Heart left ventricle (tissue), 16 donors: ENCODE measurements at regions not wholly inside any gene's neighbourhood (a gene's known extent, or its start where the extent isn't known, plus 50 kb on each side); places are given as distances from the start of the nearest gene placed in this dataset.

Experiments
- ATAC-seq, 4 donors: fragments of 200-7000 bp; cut with Tn5 transposase; one replicate each; pipeline ENCODE4 v1.9.1; 2020 to 2022; ENCODE audit warnings: moderate library complexity in 4 of 4, mild to moderate bottlenecking in 3 of 4, moderate number of reproducible peaks in 1 of 4
- DNase-seq, 5 donors: peaks; one replicate each; pipeline ENCODE4 v3.0.0-alpha.2; 2020
- H3K27ac ChIP-seq, 12 donors: fragments of 200-600 bp; sonication (generic) in 4 of 12; one replicate each; pipeline versions ENCODE4 v1.5.0 to v1.8.0; 2016 to 2022; ENCODE audit warnings: mild to moderate bottlenecking in 2 of 12
- H3K27me3 ChIP-seq, 9 donors: fragments of 200-600 bp; sonication (generic) in 2 of 9; one replicate each; pipeline versions ENCODE4 v1.5.1 to v1.8.0; 2016 to 2022; ENCODE audit warnings: mild to moderate bottlenecking in 3 of 9
- H3K36me3 ChIP-seq, 9 donors: fragments of 200-600 bp; sonication (generic) in 2 of 9; one replicate each; pipeline versions ENCODE4 v1.5.0 to v1.8.0; 2018 to 2022; ENCODE audit warnings: mild to moderate bottlenecking in 2 of 9
- H3K4me1 ChIP-seq, 12 donors: fragments of 200-600 bp; sonication (generic) in 4 of 12; one replicate each; pipeline versions ENCODE4 v1.5.0 to v1.8.0; 2016 to 2022; ENCODE audit warnings: mild to moderate bottlenecking in 3 of 12
- H3K4me3 ChIP-seq, 12 donors: fragments of 200-600 bp; sonication (generic) in 4 of 12; one replicate each; pipeline versions ENCODE4 v1.5.0 to v1.8.0; 2017 to 2022; ENCODE audit warnings: mild to moderate bottlenecking in 9 of 12, moderate library complexity in 4 of 12
- H3K9me3 ChIP-seq, 12 donors: fragments of 200-600 bp; sonication (generic) in 4 of 12; one replicate each; pipeline versions ENCODE4 v1.5.0 to v1.8.0; 2016 to 2022; ENCODE audit warnings: mild to moderate bottlenecking in 1 of 12
- CTCF ChIP-seq, 12 donors: fragments of 200-600 bp; sonication (generic) in 4 of 12; IDR thresholded peaks; one replicate each; pipeline versions ENCODE4 v1.5.0 to v1.8.0; 2018 to 2022; ENCODE audit warnings: antibody characterized with exemption in 12 of 12, mild to moderate bottlenecking in 5 of 12
- POLR2A ChIP-seq, 2 donors: fragments of 450-650 bp; IDR thresholded peaks; one replicate each; pipeline ENCODE4 v1.6.1; 2017; ENCODE audit warnings: antibody characterized with exemption in 2 of 2, mild to moderate bottlenecking in 2 of 2, moderate library complexity in 2 of 2
- WGBS, 4 donors: extraction: QIAGEN DNeasy Blood & Tissue Kit in 2 of 4; methylation state at CpG; one replicate each; pipeline versions ENCODE4 v1.1.5 to v1.1.7; 2013 to 2018; 5-methylcytosine and 5-hydroxymethylcytosine counted together
- intact Hi-C, 10 donors: fragments of 100-400 bp; cut with DNase I; formaldehyde crosslinking; loops; one replicate each; pipeline versions ENCODE4 v1.11.1 to v1.14.2; 2022
- donor health status: ischemic (EF 13 %, LVEDD 7.1; RV severe dilation, severe dysfunction).
- donor health status: healthy with polysubstance abuse.
- donor health status: DM: no; HTN: yes; CAD: no.
- donor health status: DM: no; HTN: no; CAD: no.
- donor health status: ischemic (EF 25% LVEDD 6.9; RV normal size, moderate dysfunction).
- donor health status: ischemic (EF 25% LVEDD 5.7; RV mildly dilated, moderate dysfunction).
- donor health status: healthy.
- donor health status: DM: yes; HTN: yes; CAD: no.
- donor health status: ischemic (EF 35%, LVEDD 5.7; RV mildly dilated, moderate dysfunction).
- donor health status: nonischemic (EF 11% LVEDD 7.7; RV severe dilation, severe dysfunction).
- donor health status: DM: yes; HTN: yes; CAD: no.
- donor health status: PGD.
- donor health status: ischemic (EF 29% LVEDD 5.4; RV normal size, mild dysfunction).
- donor health status: nonischemic (EF 23%, LVEDD 6.1; RV moderate dilation, normal function).

GRCh38 chr6:102793752-102794151 is 1400.2 kb downstream of the GRIK2 start:
- DNase-seq (no peak), ATAC-seq (no peak)
- H3K36me3 ChIP-seq, result no peaks in the 10 kb centered on the region
- WGBS, 4 donors, result 37 to 52% (median 43%) methylated on average over 1 of the region's 1 CpG
- H3K4me1 ChIP-seq, result no peaks in the 10 kb centered on the region
- no peak overlapping the region for H3K4me3 ChIP-seq
- intact Hi-C loops, result no loop called here
- H3K27ac ChIP-seq, result no peak overlapping the region
- no peaks in the 10 kb centered on the region for H3K27me3 ChIP-seq
- no peak for TF ChIP-seq POLR2A (IDR thresholded peaks at IDR 0.05)
- TF ChIP-seq CTCF (IDR thresholded peaks at IDR 0.05), result no peak
- no peaks in the 10 kb centered on the region for H3K9me3 ChIP-seq

GRCh38 chr6:102774326-102774725 is 1380.8 kb downstream of the GRIK2 start:
- Histone ChIP-seq H3K27ac (no peak overlapping the region), H3K36me3 (no peaks in the 10 kb centered on the region), H3K4me3 (no peak overlapping the region), H3K4me1 (no peaks in the 10 kb centered on the region), H3K9me3 (peaks cover 0 to 11% (median 2%) of the 10 kb centered on the region in 12 donors), H3K27me3 (no peaks in the 10 kb centered on the region)
- 21 to 70% (median 66%) methylated on average over 1 of the region's 1 CpG for WGBS, 4 donors
- TF ChIP-seq CTCF (IDR thresholded peaks at IDR 0.05), result no peak
- no peak for TF ChIP-seq POLR2A (IDR thresholded peaks at IDR 0.05)
- intact Hi-C loops, result no loop called here
- ATAC-seq (no peak), DNase-seq (no peak)

- Histone ChIP-seq H3K36me3 (no peaks in the 10 kb centered on the region), H3K27me3 (no peaks in the 10 kb centered on the region), H3K9me3 (peaks cover 0 to 16% (median 4%) of the 10 kb centered on the region in 12 donors), H3K4me3 (no peak overlapping the region), H3K27ac (no peak overlapping the region), H3K4me1 (no peaks in the 10 kb centered on the region)
- ATAC-seq, result no peak
- WGBS, 4 donors, result 82 to 87% (median 86%) methylated on average over 2 of the region's 2 CpGs
- TF ChIP-seq POLR2A (IDR thresholded peaks at IDR 0.05) (no peak), CTCF (IDR thresholded peaks at IDR 0.05) (no peak)
- intact Hi-C loops, result no loop called here
- DNase-seq, result no peak
Measured at GRCh38 chr6:102773636-102774035, 1380.1 kb downstream of the GRIK2 start.

- intact Hi-C loops, result no loop called here
Measured at GRCh38 chr6:102766963-102767362, 1373.5 kb downstream of the GRIK2 start.

More at GRCh38 chr6:102766963-102767362, 1373.5 kb downstream of the GRIK2 start:
- no peaks in the 10 kb centered on the region for H3K36me3 ChIP-seq
- peaks cover 0 to 20% (median 5%) of the 10 kb centered on the region in 12 donors for H3K9me3 ChIP-seq
- no peak for DNase-seq
- ATAC-seq, result no peak
- no peaks in the 10 kb centered on the region for H3K4me1 ChIP-seq
- 71 to 84% (median 77%) methylated on average over 2 of the region's 2 CpGs for WGBS, 4 donors
- no peak for TF ChIP-seq CTCF (IDR thresholded peaks at IDR 0.05)
- TF ChIP-seq POLR2A (IDR thresholded peaks at IDR 0.05), result no peak
- no peaks in the 10 kb centered on the region for H3K27me3 ChIP-seq
- H3K4me3 ChIP-seq, result no peak overlapping the region
- H3K27ac ChIP-seq, result no peak overlapping the region
